Upper lobe of left lung (tissue), 6 donors: ENCODE measurements at regions not wholly inside any gene's neighbourhood (a gene's known extent, or its start where the extent isn't known, plus 50 kb on each side); places are given as distances from the start of the nearest gene placed in this dataset.
"Not testable (repeated sequence)": the region's sequence is repeated elsewhere in the genome, so short reads cannot be mapped to it uniquely, and the experiment has no call there.

Experiments
- ATAC-seq, 2 donors: fragments of 200-7000 bp; cut with Tn5 transposase; one replicate each; pipeline ENCODE4 v1.9.1; 2022; ENCODE audit warnings: mild to moderate bottlenecking in 2 of 2, moderate library complexity in 2 of 2; ENCODE audit not compliant: low FRiP score in 2 of 2
- DNase-seq, 2 donors: peaks; one replicate each; pipeline ENCODE4 v3.0.0-alpha.2; 2019 to 2020
- H3K27ac ChIP-seq, 4 donors: fragments of 200-600 bp; sonication (generic); one replicate each; pipeline ENCODE4 v1.5.1; 2016 to 2019
- H3K27me3 ChIP-seq, 4 donors: fragments of 200-600 bp; sonication (generic); one replicate each; pipeline ENCODE4 v1.5.1; 2017 to 2019
- H3K36me3 ChIP-seq, 4 donors: fragments of 200-600 bp; sonication (generic); one replicate each; pipeline ENCODE4 v1.5.1; 2016 to 2019
- H3K4me1 ChIP-seq, 4 donors: fragments of 200-600 bp; sonication (generic); one replicate each; pipeline ENCODE4 v1.5.1; 2018 to 2019
- H3K4me3 ChIP-seq, 4 donors: fragments of 200-600 bp; sonication (generic); one replicate each; pipeline ENCODE4 v1.5.1; 2017 to 2019; ENCODE audit warnings: mild to moderate bottlenecking in 2 of 4, moderate library complexity in 1 of 4
- H3K9me3 ChIP-seq, 4 donors: fragments of 200-600 bp; sonication (generic); one replicate each; pipeline ENCODE4 v1.5.1; 2018 to 2019
- CTCF ChIP-seq, 6 experiments: fragments of 450-650 bp in 4 of 6; fragments of 200-600 bp in 2 of 6; sonication (generic) in 2 of 6; IDR thresholded peaks; one replicate each; pipeline ENCODE4 v1.5.1; 2016 to 2019; ENCODE audit warnings: antibody characterized with exemption in 6 of 6
- EP300 ChIP-seq, 4 donors: sonication (generic); formaldehyde crosslinking; IDR thresholded peaks; one replicate each; pipeline ENCODE4 v1.5.1; 2017; ENCODE audit warnings: antibody characterized with exemption in 4 of 4, control low read depth in 2 of 4
- POLR2A ChIP-seq, 4 donors: fragments of 450-650 bp; IDR thresholded peaks; one replicate each; pipeline ENCODE4 v1.5.1; 2016 to 2017; ENCODE audit warnings: antibody characterized with exemption in 4 of 4, mild to moderate bottlenecking in 2 of 4
- POLR2AphosphoS5 ChIP-seq, 2 donors: sonication (generic); formaldehyde crosslinking; IDR thresholded peaks; one replicate each; pipeline ENCODE4 v1.5.1; 2017; ENCODE audit warnings: antibody characterized with exemption in 2 of 2
- WGBS, 2 donors: methylation state at CpG; one replicate each; pipeline ENCODE4 v1.1.5; 2017 to 2018; 5-methylcytosine and 5-hydroxymethylcytosine counted together
- donor health status: DM: no; HTN: no; CAD: no; lungs with moderate emphysema.
- donor health status: DM: no; HTN: yes; CAD: no; lungs with severe emphysema.

GRCh38 chr6:140785926-140786325 is 1346.8 kb upstream of the GJE1 start:
- no peaks in the 10 kb centered on the region for H3K36me3 ChIP-seq
- H3K27ac ChIP-seq: no peak overlapping the region
- no peak overlapping the region for H3K4me3 ChIP-seq
- no peak for ATAC-seq
- H3K27me3 ChIP-seq: no peaks in the 10 kb centered on the region
- no peak for DNase-seq
- no peaks in the 10 kb centered on the region for H3K9me3 ChIP-seq
- TF ChIP-seq POLR2A (IDR thresholded peaks at IDR 0.05): no peak
- TF ChIP-seq CTCF (IDR thresholded peaks at IDR 0.05): no peak
- no peak for TF ChIP-seq POLR2AphosphoS5 (IDR thresholded peaks at IDR 0.05)
- no peak for TF ChIP-seq EP300 (IDR thresholded peaks at IDR 0.05)
- 79 to 89% methylated on average over 1 of the region's 1 CpG for WGBS, 2 donors
- H3K4me1 ChIP-seq: no peaks in the 10 kb centered on the region

- H3K4me1 ChIP-seq: no peaks in the 10 kb centered on the region
- no peaks in the 10 kb centered on the region for H3K9me3 ChIP-seq
- H3K27me3 ChIP-seq: no peaks in the 10 kb centered on the region
- no peaks in the 10 kb centered on the region for H3K36me3 ChIP-seq
- no peak overlapping the region for H3K27ac ChIP-seq
- ATAC-seq (no peak), DNase-seq (no peak)
- no peak overlapping the region for H3K4me3 ChIP-seq
- WGBS, 2 donors: 77 to 82% methylated on average over 2 of the region's 2 CpGs
- no peak for TF ChIP-seq POLR2AphosphoS5 (IDR thresholded peaks at IDR 0.05)
- no peak for TF ChIP-seq CTCF (IDR thresholded peaks at IDR 0.05)
- no peak for TF ChIP-seq EP300 (IDR thresholded peaks at IDR 0.05)
- TF ChIP-seq POLR2A (IDR thresholded peaks at IDR 0.05): no peak
These were observed 1348.2 kb upstream of the GJE1 start for GRCh38 chr6:140784573-140784972.

- H3K27ac ChIP-seq, H3K4me1 ChIP-seq, H3K4me3 ChIP-seq, DNase-seq, H3K27me3 ChIP-seq, H3K36me3 ChIP-seq, H3K9me3 ChIP-seq, ATAC-seq: not testable (repeated sequence)
- 91 to 95% methylated on average over 2 of the region's 2 CpGs for WGBS, 2 donors
These were observed 1349.2 kb upstream of the GJE1 start for GRCh38 chr6:140783504-140783903.

GRCh38 chr6:140782941-140783340 is 1349.8 kb upstream of the GJE1 start:
- H3K4me1 ChIP-seq: no peaks in the 10 kb centered on the region
- no peak overlapping the region for H3K27ac ChIP-seq
- ATAC-seq: no peak
- H3K36me3 ChIP-seq: no peaks in the 10 kb centered on the region
- no peak for DNase-seq
- no peak for TF ChIP-seq CTCF (IDR thresholded peaks at IDR 0.05)
- H3K27me3 ChIP-seq: no peaks in the 10 kb centered on the region
- 64 to 70% methylated on average over 1 of the region's 1 CpG for WGBS, 2 donors
- H3K4me3 ChIP-seq: no peak overlapping the region
- H3K9me3 ChIP-seq: no peaks in the 10 kb centered on the region

- TF ChIP-seq EP300 (IDR thresholded peaks at IDR 0.05) (no peak), CTCF (IDR thresholded peaks at IDR 0.05) (no peak), POLR2A (IDR thresholded peaks at IDR 0.05) (no peak), POLR2AphosphoS5 (IDR thresholded peaks at IDR 0.05) (no peak)
- H3K4me3 ChIP-seq: no peak overlapping the region
- H3K4me1 ChIP-seq: no peaks in the 10 kb centered on the region
- H3K27me3 ChIP-seq: no peaks in the 10 kb centered on the region
- DNase-seq (no peak), ATAC-seq (peak in 1 of 2 donors; percentile 69)
- WGBS, 2 donors: 80 to 84% methylated on average over 5 of the region's 5 CpGs
- no peaks in the 10 kb centered on the region for H3K9me3 ChIP-seq
- no peaks in the 10 kb centered on the region for H3K36me3 ChIP-seq
- H3K27ac ChIP-seq: no peak overlapping the region
These were observed 1352.6 kb upstream of the GJE1 start for GRCh38 chr6:140779991-140780596.
